Upper lobe of left lung (tissue), 4 donors: ENCODE measurements at regions not wholly inside any gene's neighbourhood (a gene's known extent, or its start where the extent isn't known, plus 50 kb on each side); places are given as distances from the start of the nearest gene placed in this dataset.

ENCODE experiments used
- EP300 ChIP-seq, 4 donors: sonication (generic); formaldehyde crosslinking; IDR thresholded peaks; one replicate each; pipeline ENCODE4 v1.5.1; 2017; ENCODE audit warnings: antibody characterized with exemption in 4 of 4, control low read depth in 2 of 4
- POLR2A ChIP-seq, 4 donors: fragments of 450-650 bp; IDR thresholded peaks; one replicate each; pipeline ENCODE4 v1.5.1; 2016 to 2017; ENCODE audit warnings: antibody characterized with exemption in 4 of 4, mild to moderate bottlenecking in 2 of 4

DNA sequence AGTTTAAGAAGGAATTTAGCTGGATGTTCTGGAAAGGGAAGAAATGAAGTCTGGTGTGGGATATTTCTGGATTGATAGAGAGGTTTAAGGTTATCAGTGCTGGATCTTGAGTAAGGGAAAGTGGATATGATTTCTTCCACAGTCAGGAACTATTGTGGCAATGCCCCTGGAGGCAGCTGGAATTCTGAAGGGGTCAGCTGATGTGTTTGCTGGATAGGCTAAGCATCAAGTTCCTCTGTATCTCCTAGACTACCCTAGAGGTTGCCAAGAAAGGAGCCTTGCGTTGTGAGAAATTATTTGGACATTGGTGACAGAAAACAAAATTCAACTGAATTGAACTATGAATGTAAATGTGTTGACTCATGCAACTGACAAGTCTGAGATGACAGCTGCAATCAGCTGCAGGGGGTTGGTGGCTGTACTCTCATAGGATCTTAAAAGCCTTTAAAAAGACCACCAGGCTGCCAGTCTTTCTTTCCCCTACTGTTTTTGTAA is 244.4 kb downstream of the ATXN7L3B start:
- TF ChIP-seq POLR2A (IDR thresholded peaks at IDR 0.05) (no peak), EP300 (IDR thresholded peaks at IDR 0.05) (no peak)
